Lower leg skin (tissue), 3 donors: ENCODE measurements at regions not wholly inside any gene's neighbourhood (a gene's known extent, or its start where the extent isn't known, plus 50 kb on each side); places are given as distances from the start of the nearest gene placed in this dataset.

ENCODE experiments used
- POLR2A ChIP-seq, 2 donors: fragments of 450-650 bp; IDR thresholded peaks; one replicate each; pipeline ENCODE4 v1.6.1; 2016 to 2017; ENCODE audit warnings: antibody characterized with exemption in 2 of 2, mild to moderate bottlenecking in 1 of 2, moderate library complexity in 1 of 2
- TF ChIP-seq, protein P1 (sequence below), 3 donors: fragments of 450-650 bp; IDR thresholded peaks; one replicate each; pipeline ENCODE4 v1.5.1; 2016; ENCODE audit warnings: antibody characterized with exemption in 3 of 3, mild to moderate bottlenecking in 3 of 3, moderate library complexity in 2 of 3

DNA sequence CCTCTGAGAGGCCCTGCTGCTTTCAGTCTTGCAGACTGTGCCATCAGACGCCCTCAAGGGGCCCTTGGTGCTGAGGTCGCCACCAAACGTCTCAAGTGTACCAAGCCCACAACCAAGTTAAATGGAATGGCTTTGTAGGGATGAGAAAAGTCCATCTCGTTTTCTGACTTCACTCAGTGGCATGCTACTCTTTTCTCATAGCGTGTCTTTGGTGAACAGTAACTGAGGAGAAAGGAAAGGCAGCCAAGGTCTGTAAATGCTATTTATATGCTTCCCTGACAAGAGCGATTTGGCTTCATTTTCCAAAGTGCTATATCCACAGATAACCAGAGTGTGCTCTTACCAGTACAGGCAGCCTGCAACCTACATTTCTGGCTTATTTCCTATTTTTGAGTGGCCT, 123.0 kb downstream of the MTX2 start:
- TF ChIP-seq, protein P1, sequence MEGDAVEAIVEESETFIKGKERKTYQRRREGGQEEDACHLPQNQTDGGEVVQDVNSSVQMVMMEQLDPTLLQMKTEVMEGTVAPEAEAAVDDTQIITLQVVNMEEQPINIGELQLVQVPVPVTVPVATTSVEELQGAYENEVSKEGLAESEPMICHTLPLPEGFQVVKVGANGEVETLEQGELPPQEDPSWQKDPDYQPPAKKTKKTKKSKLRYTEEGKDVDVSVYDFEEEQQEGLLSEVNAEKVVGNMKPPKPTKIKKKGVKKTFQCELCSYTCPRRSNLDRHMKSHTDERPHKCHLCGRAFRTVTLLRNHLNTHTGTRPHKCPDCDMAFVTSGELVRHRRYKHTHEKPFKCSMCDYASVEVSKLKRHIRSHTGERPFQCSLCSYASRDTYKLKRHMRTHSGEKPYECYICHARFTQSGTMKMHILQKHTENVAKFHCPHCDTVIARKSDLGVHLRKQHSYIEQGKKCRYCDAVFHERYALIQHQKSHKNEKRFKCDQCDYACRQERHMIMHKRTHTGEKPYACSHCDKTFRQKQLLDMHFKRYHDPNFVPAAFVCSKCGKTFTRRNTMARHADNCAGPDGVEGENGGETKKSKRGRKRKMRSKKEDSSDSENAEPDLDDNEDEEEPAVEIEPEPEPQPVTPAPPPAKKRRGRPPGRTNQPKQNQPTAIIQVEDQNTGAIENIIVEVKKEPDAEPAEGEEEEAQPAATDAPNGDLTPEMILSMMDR (IDR thresholded peaks at IDR 0.05): no peak
- TF ChIP-seq POLR2A (IDR thresholded peaks at IDR 0.05): no peak
